D341Med (cell line): ENCODE measurements at regions not wholly inside any gene's neighbourhood (a gene's known extent, or its start where the extent isn't known, plus 50 kb on each side); places are given as distances from the start of the nearest gene placed in this dataset.
"Not testable (repeated sequence)": the region's sequence is repeated elsewhere in the genome, so short reads cannot be mapped to it uniquely, and the experiment has no call there.

Experiments used
- DNase-seq: peaks from one replicate; pipeline ENCODE4 v3.0.0; 2012; ENCODE audit warnings: low spot score

DNA sequence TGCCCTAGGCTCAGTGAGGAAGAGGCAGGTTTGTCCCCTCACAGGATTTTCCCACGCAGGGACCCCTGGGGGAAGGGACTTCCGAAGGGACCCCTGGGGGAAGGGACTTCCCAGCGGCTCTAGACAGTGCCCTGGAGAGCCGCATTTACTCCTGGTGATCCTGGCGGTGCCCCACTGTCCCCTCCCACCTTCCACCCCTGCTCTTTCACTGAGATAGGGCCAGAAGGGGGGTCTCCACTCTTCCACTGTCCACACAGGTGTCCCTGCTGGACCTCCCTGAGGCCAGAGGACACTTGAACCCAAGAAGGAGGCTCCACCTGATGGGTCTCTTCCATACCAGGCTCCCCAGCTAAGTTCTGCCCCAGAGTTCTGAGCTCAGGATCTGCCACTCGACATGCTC, 1333.9 kb downstream of the BRD1 start:
- DNase-seq, result no peak

DNA sequence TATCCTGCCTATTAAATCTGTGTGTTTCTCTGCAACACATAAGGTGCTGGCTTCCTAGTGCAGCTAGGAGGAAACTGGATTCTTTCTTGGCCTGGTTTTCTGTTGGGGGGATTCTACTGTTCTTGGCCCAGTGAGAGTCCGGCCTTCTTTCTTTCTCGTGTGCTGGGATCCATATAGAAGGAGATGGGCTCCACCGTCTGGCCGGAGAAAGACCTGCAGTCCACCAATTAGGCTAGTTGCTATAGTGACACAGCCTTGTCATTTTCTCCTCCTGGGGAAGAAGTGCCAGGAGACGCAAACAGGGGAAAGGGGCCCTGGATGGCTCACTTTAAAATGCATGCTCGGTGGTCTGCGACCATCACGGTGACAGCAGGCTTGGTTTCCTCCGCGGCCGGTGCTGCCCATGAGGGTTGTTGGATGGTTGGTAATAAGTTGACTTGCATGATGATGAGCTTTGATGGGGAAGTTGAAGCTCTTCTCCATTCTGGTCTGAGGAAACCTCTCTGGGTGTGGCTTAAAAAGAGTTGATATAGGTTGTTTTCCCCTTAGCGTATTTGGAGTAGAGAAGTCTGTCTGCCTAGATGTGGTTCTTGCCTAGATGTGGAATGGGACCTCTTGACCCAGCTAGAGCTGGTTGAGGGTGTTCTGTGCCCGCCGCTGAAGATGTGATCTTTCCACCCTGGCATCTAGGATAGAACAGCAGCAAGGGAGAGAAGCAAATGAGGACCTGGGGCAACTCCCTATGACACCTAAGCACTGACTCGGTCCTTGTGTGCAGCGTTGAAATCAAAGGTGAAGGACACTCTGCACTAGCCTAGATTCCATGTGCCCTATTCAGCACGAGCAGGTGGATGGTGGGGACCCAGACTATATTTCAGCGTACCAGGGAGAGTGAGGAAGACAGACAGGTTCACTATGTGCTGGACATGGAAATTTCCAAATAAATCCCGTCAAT, 1335.0 kb downstream of the BRD1 start:
- DNase-seq, result peak; percentile 70

DNA sequence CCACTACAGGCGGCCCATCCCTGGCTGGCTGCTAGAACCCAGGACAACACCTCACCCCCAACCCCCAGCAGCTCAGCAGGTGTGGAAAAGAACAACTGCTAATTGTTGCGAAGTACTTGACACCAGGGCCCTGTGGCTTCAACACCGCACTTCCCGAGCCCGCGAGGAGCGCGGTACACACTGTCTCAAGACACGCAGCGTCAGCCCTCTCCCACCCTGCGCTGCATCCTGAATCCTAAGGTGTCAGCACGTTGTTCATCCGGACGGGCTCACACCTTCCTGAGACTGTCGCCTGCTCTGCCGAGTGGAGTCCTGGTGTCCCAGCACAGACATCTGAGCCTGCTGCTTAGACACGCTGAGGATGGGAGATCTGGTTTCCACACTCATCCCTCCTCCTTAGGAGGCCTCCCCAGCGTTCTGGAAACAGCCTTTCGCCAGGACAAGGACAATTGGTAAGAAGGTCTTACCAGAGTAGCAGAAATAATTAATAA, 1336.2 kb downstream of the BRD1 start:
- DNase-seq, result no peak

DNA sequence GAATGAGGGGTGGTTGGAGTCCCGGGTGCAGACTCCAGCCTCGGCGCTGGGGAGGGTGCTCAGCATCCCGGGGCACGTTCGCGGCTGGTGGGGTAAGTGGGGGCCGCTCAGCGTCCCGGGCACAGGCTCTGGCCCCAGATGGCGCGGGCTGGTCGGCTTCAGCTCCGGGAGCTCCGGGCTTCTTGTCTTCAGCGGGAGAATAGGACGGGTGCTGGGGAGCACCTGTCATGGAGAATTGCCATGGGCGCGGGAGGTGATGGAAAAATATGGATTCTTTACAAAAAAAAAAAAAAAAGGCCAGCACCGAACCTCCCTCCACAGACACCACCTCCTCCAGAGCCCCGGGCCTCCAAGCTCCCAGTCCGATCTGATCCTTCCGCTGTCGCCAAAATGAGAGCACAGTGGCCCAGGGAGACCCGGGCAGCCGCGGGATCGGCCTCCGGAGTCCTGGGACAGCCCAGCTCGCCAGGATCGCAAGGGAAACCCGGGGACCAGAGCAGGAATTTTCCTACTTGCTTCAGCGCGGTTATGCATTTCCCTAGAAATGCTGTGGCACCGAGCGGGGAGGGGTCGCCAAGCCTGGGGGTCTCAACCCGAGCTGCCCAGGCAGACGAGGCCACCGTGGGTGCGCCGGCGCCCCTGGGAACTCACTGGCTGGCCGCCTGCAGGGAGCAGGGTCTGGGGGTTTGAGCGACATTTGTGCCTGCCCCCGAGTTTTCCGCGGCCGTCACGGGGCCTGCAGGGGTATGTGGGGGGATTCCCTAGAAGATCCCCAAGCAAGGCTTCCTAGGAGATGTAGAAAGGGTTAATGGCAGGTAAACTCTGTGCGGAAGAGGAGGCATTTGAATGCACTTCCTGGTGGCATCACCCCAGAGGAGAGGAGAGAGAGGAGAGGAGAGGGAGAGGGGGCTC, 1336.9 kb downstream of the BRD1 start:
- no peak for DNase-seq

DNA sequence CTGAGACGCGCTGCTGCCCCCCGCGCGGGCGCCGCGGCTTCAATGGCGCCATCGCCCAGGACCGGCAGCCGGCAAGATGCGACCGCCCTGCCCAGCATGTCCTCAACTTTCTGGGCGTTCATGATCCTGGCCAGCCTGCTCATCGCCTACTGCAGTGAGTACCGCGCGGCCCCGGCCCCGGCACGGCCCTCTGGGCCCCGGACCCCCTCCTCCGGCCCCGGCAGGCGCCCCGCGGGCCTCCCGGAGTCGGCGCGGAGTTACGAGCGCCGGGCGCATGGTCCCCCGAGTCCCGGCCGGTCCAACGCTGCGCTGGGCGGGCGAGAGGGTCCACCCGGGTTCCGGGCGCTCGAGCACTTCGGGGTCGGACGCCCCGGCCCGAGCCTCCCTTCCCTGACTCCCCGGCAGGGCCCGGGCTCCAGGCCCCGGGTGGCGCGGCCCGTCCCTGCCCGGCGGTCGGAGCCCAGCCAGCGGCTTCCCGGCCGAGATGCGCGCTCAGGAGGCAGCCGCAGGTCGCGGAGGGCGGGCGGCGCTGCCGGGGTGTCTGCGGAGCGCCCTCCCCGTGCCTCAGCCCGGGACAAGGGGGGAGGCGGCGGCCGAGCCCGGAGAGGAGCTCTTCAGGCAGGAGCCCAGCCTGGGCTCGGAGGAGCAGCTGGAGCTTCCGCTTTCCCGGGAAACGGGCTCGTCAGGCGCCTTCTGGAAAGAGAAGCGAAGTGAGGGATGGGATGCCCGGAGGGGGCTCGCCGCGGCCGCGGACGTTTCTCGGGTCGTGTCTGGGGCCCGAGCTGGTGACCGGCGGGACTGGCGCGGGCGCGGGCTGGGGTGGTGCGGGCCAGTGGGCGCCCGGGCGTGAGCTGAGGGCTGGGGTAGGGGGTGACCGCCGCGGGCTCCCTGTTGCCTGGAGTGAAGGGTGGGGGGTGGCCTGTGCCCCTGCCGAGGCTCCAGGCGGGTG, 1337.8 kb downstream of the BRD1 start:
- no peak for DNase-seq

DNA sequence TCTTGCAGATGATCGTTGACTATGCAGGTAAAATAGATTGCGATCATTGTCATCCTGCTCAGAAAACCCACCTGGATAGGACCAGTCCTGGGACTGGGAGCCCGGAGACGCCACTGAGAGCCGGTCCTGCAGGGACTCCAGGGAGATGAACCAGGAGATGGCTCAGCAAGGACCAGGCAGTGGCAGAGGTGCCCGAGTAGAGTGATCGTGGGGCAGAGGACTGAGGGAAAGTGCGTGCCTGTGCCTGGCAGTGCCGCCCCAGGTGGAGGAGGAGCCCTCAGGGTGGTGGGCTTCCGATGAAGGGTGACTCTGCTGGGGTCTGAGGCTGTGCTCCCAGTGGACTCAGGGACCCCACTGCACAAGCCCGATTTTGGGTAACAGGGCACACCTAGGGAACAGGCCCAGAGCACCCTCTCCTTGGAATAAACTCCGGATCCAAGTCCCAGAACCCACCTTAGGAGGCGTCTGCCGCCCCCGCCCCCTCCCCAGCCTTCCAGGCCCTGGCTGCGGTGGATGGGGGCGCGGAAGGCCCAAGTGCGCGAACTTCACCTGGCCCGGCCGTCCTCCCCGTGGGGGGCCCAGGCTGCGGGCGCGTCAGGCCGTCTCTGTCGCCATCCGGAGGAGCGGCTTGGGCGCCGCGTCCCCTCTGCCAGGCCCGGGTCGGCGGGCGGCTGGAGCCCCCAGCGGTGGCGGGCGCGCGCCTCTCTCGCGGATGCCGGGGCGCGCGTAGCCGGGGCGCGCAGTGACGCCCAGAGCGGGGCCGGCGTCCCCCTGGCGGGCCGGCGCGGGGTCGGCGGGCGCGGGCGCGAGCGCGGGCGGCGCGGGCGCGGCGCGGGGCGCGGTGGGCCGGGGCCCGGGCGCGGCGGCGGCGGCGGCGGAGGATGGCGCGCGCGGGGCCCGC, 1338.8 kb downstream of the BRD1 start:
- peak; percentile 52 for DNase-seq

DNA sequence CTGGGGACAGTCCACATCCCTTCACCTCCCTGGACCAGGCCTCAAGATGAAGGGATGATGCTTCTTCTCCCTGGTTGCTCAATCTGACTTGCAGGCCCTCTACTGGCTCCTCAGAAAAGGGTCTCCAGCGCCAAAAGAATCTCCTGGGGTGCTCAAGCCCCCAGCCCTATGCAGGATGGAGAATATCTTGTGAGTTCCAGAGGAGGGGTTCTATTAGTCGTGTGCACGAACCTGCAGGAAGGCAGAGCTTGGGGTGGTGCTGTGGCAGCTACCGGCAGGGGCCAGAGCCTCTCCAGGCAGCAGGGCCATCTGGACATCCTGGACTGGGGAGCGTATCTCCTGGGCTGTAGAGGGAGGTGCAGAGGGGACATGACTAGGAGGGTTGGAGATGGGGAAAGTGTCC, 1339.5 kb downstream of the BRD1 start:
- DNase-seq, result no peak

DNA sequence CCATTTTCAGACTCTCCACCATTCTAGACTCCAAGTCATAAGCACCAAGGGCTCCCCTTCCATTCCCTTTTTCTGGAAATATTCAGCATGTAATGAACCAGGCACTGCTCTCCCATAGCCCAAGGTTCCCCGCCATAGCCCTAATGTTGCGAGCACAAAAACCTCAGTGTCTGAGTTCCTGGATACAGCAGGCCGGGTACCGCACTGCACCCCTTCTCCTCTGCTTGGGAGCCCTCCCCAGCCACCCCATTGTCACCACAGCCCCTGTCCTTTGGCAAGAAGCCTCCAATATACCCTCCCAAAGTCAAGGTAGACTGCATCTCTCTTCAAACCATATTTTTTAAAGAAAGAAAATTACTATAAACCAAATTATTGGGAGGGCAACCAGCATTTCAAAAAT, 1341.1 kb downstream of the BRD1 start:
- no peak for DNase-seq

DNA sequence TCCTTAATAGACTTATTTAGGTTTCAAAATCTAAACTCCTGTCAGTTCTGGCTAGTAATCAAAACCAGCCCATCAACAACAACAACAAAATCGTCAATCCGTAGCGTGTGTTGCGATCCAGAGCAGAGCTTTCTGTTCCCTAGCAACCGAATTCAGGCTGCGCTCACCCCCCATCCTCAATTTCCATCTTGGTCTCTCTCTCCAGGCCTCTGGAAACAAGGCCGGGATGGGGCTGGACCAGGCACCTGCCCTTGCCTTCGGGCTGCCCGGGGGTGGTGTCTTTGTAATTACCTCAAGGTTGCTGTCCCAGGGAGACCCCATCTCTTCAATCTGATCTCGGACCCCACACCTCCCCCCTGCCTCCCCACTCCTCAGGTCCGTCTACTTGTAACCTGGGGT, 1341.5 kb downstream of the BRD1 start:
- no peak for DNase-seq

DNA sequence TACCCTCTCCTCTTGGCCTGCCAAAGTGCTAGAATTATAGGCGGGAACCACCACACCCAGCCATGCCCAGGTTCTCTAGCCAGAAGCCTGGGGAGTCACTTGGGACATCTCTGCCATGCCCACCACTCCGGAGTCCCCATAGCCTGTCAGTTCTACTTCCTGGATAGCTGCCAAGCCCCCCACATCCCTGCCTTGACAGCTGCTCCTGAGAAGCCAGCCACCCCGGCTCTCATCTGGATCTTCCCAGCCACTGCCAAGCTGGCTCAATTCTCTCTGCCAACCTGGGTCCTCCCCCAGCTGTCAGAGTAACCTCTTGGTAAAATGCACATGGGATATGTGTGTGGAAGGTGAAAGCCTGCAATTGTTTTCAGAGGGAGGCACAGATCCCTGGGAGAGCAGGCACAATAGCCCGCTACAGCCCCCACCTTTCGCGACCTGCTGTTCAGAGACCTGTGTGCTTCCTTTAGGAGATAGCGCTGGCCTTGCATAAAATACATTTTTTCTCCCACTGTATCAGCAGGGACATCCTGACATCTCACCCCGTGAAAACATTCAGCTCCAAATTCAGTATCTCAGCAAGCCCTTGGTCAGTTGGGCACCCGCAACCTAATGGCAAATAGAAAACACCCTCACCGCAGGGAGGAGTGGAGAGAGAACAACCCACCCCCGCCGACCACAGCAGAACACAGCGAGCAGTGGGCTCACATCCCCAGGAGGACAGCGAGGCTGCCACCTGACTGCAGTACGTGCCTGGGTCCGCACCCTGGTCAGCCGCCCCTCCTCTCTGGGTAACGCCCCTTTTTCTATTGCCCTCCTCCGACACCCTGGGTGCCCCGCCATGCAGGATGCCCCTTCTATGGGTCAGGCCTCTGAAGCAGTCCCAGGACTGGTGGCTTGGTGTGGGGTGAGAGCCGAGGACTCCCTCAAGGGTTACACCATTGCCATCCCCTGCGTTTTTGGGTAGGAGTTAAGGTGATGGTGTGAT, 1342.2 kb downstream of the BRD1 start:
- DNase-seq, result no peak

DNA sequence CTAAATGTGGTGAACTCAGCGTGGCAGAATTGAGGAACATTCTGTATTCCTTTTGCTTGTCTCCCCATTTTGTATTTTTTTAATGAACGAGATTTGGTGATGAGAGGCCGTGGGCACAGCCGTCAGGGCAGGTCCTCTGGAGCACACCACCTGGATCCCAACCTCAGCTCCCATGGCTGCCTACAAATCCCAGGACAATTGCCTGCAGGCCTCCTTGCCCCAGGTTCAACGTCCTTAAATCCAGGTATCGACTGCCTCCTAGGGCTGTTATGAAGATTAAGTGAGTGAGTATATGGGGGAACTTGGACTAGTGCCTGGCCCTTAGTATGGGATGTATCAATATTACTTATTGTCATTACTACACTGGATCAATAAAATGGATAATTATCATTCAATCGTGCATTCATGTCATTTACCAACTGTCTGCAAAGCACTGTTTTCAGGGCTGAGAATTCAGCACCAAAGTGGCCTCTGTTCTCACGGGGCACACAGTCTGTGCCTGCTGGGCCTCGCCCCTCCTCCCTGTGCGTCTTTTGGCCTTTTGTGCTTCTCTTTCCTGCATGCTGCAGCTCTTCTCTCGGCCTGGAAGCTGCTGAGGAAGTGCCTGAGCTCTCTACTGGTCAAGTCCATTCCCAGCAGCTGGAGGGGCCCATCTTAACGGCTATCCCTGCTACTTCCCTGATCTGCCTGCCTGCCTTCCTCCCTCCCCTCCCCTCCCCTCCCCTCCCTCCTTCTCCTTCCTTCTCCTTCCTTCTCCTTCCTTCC, 1343.7 kb downstream of the BRD1 start:
- no peak for DNase-seq

DNA sequence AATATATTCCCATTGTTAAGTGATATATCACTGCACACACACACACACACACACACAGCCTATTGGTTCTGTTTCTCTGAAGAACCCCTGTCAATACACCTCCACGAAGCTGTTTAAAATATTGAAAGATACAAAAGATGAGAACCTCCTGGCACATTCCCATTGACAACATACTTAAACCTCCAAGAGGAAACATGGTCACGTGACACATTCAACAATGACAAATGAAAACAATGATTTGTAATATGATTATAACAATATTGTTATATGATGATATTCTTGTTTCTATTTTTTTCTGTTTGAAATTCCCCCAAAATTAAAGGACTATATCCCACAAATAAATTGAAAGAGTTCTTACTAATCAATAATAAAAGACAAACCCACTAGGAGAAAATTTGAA, 1344.9 kb downstream of the BRD1 start:
- no peak for DNase-seq

DNA sequence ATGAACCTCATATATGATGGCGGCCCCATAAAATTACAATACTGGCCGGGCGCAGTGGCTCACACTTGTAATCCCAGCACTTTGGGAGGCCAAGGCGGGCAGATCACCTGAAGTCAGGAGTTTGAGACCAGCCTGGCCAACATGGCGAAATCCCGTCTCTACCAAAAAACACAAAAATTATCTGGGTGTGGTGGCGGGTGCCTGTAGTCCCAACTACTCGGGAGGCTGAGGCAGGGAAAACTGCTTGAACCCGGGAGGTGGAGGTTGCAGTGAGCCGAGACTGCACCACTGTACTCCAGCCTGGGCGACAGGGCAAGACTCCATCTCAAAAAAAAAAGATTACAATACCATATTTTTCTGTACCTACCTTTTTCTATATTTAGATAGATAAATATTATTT, 1345.5 kb downstream of the BRD1 start:
- not testable (repeated sequence) for DNase-seq

DNA sequence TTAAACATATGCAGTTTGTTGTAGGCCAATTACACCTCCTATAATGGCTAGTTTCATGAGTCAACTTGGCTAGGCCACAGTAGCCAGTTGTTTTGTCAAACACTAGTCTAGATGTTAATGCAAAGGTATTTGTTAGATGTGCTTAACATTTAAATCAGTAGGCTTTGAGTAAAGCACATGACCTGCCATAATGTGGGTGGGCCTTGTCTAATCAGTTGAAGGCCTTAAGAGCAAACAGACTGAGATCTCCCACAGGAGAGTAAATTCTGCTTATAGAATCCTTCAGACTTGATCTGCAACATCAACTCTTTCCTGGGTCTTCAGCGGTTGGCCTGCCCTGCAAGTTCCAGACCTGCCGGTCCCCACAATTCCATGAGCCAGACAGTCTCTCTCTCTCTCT, 1345.9 kb downstream of the BRD1 start:
- no peak for DNase-seq

DNA sequence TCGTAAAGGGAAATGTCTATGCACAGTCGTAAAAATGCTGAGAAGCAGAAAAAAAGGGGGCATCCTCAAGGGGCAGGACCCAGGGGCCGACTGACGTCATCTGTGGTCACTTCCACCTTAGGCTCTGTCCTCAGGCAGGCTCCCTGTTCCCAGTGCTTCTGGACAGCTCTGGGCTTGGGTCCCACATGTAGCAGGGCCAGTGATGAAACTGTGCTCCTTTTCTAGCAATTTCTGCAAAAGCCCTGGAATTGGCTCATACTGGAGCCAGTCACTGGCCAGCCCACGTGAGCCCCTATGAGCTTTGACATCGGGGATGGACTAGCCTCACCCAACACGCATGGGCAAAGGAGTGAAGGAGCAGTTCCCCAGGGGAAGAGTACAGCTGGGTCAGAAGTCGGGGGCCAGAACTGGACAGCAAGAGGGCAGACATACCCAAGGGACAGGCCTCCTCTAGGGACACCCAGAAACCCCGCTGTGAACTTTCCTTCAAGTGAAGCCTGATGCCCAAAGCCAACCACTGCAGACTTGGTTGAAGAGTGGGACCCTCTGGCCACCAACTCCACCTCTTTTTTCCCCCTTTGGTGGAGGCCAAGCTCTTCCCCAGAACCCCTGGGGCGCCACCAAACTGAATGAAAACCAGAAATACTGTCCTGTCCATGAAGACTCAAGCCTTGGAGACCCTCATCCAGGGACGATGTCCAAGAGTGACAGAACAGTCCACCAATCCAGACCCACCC, 1349.0 kb downstream of the BRD1 start:
- DNase-seq, result no peak

DNA sequence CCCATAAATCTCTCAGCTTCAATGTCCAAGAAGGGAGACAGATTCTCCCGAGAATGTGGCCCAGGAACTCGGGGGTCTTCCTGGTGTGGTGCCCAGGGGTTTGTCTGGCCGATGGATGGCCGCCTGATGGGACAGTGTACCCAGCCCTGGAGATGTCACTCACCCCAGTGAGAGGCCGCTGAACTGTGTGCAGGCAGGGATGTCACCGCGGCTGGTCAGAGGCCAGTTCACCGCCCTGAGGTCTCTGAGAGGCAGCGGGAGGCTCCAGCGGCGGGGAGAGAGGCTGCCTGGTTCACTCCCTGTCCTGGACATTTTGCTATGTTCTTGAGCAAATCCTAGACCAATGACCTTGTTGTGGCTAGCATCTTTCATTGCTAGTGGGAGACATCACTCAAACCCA, 1349.5 kb downstream of the BRD1 start:
- no peak for DNase-seq

DNA sequence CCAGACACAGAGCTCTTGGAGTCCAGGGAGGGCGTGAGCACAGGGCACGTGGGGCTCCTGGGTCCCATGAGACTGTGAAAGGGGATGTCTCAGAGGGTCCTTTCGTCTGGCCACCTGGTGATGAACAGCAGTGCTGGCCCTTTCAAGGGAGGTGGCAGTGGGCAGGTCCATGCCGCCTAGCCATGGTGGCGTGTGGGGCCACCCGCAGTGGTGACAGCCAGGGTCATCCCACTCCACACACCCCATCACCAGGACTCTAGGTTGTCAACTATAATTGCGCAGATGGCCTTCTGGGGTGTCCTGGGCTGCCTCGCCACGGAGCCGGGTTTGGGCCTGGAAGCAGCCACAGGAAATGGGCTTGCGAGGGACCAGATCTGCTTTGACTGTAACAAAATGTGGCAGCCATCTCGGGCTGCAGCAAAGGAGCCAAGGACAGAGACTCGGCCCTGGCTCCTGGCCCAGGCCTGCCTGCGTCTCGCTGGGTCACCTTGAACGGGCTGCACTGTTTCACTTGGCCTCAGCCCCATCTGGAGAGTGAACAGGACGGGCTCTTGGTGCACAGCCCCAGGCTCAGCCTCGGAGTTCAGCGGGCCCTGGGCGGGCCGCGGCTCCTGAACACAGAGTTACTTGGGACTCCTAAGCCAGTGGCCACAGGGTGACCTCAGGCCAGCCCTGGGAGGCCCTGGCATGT, 1350.5 kb downstream of the BRD1 start:
- no peak for DNase-seq
